ENCODE measurements at regions not wholly inside any gene's neighbourhood (a gene's known extent, or its start where the extent isn't known, plus 50 kb on each side); places are given as distances from the start of the nearest gene placed in this dataset.

- TF ChIP-seq CTCF (conservative IDR thresholded peaks at IDR 0.05; ENCODE audit: low read length) (no peak), EZH2phosphoT487 (IDR thresholded peaks at IDR 0.05; ENCODE audit: borderline replicate concordance) (no peak)
Measured at GRCh38 chr1:8142955-8143629, 117.0 kb upstream of the ERRFI1 start.

Measured in Loucy (cell line).